HG03439 (cell line): ENCODE measurements at regions not wholly inside any gene's neighbourhood (a gene's known extent, or its start where the extent isn't known, plus 50 kb on each side); places are given as distances from the start of the nearest gene placed in this dataset.

Experiments used
- ATAC-seq: cut with Tn5 transposase; IDR thresholded peaks from one replicate; pipeline ENCODE4 v1.9.1; 2021; ENCODE audit warnings: mild to moderate bottlenecking, moderate library complexity; ENCODE audit not compliant: unreplicated experiment

GRCh38 chr6:159483259-159483658 is 209.8 kb downstream of the SOD2 start:
- no peak for ATAC-seq

DNA sequence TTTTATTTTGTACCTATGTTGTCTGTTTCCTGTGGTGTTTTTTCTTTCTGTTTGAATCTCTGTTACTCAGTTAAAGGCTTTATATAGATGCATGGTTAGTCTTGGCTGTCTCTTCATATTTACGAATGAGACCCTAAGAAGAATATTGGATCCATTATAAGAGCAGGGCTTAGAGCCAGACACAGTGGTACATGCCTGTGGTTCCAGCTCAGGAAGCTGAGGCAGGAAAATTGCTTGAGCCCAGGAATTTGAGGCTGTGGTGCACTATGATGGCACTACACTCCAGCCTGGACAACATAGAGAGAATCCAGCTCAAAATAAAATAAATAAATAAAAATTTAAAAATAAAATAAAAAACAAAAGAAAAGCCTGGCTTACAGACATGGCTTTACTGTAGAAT is 211.1 kb downstream of the SOD2 start:
- ATAC-seq = no peak

GRCh38 chr6:159480471-159480870 is 212.6 kb downstream of the SOD2 start:
- ATAC-seq = no peak

DNA sequence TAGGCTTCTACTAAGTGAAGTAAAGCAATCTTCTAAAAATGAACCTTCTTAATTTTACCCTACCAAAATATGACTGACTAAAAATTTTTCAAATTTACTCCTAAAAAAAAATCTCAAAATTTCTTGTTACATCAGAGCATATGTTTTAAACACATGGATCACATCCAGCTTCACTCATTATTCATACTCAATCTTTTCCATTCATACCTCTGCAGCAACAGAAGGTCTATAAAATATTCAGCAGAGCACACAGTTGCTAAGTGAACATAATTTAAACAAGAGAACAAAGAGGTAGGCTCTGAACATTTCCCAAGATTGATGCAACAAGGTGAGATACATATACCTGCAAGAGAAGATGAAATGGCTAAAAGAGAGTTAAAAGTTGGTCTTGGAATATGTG is 213.9 kb downstream of the SOD2 start:
- ATAC-seq = no peak

DNA sequence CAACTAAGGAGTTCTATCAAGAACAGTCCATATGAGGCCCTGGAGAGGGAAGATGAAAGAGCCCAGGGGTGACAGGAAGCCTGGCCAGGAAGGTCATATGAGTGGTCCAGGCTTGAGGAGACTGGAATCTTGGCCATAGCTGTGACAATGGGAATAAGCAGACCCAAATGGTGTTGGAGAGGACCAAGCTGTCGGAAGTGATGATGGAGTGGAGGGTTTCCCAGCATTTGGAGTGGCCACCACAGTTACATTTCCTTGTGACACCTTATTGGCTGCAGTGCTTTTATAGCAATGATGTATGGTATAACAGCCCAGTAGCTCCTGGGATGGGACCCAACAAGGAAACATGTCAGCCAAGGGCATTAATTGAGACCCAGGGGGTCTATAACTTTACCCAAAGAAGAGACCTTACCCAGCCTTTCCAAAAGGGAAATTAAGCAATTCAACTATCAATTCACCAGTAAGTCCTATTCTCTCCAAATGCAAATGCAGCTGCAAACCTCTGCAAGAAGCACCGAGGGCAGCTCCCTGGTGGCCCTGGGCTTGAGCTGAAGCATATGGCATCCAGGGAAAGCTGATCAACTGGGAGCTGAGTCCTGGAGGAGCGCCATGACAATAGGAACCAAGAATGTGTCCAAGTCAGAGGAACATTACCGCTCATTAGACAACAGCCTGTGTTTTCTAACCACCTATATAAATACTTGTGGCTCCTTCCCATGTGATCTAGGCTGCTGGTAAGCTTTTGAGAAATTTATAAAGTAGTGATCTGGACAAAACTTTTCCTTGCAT is 219.4 kb downstream of the SOD2 start:
- no peak for ATAC-seq

DNA sequence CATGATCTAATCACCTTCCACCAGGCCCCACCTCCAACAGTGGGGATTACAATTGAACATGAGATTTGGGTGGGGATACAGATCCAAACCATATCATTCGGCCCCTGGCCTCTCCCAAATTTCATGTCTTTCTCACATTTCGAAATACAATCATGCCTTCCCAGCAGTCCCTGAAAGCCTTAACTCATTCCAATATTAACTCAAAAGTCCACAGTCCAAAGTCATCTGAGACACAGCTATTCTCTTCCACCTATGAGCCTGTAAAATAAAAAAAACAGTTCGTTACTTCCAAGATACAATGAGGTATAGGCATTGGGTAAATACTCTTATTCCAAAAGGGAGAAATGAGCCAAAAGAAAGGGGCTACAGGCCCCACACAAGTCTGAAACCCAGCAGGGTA is 222.6 kb downstream of the SOD2 start:
- no peak for ATAC-seq

DNA sequence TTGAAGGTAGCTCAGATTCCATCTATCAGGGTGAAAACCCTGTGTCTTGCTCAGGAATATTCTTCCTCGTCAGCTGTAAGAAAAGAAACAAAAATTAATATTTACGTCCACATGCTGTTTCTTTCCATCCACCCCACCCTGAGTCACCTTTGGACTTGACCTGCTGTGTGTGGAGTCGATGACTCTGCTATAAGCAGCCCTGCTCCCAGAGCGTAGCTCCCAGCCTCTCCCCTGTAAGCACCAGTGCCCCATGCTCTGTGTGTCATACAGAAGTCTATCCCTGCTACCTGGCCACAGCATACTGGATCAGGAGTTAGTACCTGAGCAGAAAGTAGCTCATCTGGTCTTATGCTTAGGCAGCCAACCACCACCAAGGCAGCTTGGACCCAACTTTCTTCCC is 223.6 kb downstream of the SOD2 start:
- ATAC-seq = no peak

- ATAC-seq = no peak
Measured at GRCh38 chr6:159468994-159469393, 224.0 kb downstream of the SOD2 start.

DNA sequence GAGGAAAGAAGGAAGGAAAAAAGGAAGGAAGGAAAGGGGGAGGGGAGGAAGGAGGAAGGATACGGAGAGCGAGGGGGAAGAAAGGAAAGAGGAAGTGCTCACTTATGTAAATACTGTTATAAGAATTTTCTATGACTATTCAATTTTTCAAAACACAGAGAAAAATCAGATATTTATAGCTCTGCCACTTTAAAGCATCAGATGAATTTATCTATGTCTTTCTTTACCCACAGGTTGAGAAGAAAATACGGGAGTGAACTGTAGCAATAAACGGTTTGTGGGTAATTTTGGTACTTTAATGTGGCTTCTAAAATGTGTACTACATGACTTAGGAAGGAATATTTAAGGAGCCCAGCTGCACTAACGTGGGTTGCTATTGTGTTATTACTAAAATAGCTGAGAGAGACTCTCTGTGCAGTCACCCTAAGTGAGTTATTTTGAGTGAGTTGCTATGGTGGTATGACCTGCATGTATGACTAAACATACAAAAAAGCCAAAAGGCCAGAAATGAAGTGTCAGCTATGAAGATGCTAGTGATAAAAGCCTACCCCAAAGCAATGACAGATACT is 225.5 kb downstream of the SOD2 start:
- ATAC-seq = peak; percentile 80

DNA sequence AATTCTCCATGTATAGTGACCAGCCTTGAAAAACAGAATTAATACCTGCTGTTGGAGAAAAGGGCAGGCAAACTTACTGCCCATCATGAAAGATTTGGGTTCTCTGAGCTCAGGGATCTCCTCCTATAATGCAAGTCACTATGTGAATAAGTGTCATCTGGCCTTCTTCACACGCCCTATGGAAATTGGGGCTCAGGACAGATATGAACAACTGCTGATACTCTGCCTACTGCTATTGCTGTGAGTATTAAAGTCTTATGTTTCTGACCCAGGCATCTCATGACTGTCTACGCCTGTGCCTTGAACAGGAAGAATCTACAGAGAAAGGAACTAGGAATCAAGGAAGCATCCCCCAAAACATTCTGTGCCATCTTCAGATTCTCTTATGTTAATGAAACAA is 226.1 kb downstream of the SOD2 start:
- ATAC-seq = no peak

- ATAC-seq = no peak
Measured at GRCh38 chr6:159464816-159465215, 228.2 kb downstream of the SOD2 start.

DNA sequence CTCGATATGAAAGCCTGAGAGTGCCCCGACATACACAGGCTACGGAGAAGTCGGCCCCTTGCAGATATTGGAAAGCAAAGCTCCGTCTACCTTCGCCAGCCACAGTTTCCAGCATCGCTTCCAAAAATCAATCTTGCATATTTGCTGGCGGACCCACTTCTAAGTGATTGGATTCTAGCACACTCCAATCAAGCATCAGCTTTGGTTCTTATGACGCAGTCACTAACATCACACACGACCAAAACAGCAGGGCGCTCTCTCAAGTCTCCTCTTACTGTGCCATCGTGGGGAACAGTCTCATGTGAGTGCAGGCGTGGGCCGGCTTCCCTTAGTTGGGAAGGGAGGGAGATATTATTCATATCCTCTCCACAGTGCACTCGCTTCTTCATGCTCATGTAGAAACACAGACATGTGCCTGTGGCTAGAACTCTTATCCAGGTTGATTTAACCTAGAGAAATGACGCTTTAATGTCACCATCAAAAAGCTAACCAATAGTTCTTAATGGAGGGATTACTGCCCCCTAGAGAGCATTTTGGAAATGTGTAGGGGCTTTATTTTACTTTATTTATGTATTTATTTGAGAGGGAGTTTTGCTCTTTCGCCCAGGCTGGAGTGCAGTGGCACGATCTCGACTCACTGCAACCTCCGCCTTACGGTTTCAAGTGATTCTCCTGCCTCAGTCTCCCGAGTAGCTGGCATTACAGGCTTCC is 229.8 kb downstream of the SOD2 start:
- ATAC-seq = no peak

DNA sequence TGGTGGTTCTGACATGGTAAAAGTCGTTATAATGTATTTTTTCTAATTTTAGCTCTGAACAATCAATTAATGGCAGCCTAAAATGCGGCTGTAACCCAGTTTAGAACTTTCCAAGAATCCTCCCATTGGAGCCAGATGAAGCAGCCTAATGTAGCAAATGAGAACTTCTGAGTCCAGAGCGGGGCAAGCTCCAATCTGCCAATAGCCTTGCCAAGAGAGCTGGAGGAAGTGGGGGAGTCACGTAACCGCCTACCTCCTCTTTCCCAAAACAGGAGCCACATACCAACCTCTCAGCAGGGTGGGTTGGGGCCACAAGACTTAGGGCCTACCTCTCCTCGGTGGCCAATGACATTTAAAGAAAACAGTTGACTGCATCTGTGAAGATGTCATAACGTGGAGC is 230.6 kb downstream of the SOD2 start:
- no peak for ATAC-seq

DNA sequence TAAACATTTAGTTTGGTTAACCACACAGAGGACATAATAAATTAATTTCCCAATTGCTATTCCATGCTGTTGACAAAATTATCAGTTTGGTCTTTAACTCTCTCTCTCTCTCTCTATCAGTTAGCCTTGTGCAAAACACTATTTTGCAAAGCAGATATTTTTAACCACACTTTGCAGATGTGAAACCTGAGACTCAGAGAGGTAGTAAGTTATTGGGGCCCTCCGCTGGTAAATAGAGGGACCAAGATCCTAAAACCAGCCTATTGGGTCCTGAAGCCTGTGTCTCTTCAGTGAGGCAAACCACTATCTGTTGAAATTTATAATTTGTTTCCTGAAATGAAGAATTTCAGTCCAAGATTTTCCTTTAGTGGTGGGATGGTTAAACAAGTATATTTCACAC is 231.0 kb downstream of the SOD2 start:
- no peak for ATAC-seq

- no peak for ATAC-seq
Measured at GRCh38 chr6:159461266-159461665, 231.8 kb downstream of the SOD2 start.

DNA sequence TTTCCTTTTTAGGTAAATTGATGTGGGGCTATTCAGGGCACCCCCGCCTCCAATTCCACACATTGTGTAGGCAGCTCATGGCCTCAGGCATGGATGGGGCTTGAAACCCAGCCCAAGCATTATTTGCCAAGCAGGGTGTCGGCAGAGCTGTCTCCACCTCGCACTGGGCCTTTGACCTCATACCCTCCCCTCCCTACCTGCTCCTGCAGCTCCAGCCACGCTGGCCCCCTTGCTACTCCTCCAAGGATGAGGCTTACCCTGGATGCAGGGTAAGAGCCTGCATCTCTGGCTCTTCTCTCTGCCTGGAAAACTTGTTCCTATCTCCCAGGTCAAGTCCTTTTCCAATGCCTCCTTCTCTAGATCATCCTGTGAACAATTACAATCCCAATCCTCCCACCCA is 232.6 kb downstream of the SOD2 start:
- ATAC-seq = no peak

GRCh38 chr6:159456349-159456748 is 236.7 kb downstream of the SOD2 start:
- no peak for ATAC-seq

DNA sequence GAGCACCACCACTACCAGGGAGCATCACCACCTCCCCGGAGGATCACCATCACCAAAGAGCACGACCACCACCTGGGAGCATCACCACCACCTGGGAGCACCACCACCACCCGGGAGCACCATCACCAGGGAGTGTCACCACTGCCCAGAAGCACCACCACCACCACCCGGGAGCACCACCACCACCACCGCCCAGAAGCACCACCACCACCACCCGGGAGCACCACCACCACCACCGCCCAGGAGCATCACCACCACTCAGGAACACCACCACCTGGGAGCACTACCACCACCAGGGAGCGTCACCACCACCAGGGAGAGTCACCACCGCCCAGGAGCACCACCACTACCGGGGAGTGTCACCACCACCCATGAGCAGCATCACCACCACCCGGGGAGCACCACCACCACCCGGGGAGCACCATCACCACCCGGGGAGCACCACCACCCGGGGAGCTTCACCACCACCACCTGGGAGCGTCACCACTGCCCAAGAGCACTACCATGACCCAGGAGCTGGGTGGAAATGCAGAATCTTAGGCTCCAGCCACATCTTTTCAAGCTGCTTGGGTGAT is 237.3 kb downstream of the SOD2 start:
- no peak for ATAC-seq

DNA sequence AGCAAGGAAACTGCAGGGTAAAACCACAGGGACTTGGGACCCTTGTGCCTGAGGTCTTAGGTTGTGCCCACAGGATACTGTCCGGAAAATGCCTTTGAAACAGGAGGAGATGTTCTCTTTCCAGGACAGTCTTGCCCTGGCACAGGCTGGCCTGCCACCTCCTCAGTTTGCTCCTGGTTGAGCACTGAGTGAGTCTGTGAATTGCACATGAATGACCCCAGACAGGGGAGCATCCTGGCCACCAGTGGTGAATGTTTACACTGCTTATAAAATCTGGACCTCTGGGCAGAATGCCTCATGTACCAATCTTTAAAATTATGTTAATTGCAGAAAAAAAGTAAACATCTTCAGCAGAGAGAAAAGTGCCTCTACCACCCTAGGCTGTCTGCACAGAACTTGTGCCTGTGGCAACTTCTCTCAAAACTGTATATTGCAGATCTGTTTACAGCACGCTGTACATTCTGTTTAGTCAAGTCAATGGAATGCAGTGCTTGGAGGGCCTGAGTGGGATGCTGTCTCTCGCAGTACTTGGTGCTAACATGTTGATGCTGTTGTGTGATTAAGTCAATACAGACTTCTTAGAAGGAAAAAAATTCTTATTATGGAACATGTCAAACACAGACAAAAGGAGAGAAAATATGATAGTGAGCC is 242.1 kb downstream of the SOD2 start:
- ATAC-seq = no peak

- no peak for ATAC-seq
Measured at GRCh38 chr6:159446340-159446739, 246.7 kb downstream of the SOD2 start.

GRCh38 chr6:159445351-159445750 is 247.7 kb downstream of the SOD2 start:
- no peak for ATAC-seq
